ENCODE measurements at regions not wholly inside any gene's neighbourhood (a gene's known extent, or its start where the extent isn't known, plus 50 kb on each side); places are given as distances from the start of the nearest gene placed in this dataset.

- TF ChIP-seq CTCF (IDR thresholded peaks at IDR 0.05), result no peak
- no peak for TF ChIP-seq POLR2A (IDR thresholded peaks at IDR 0.05)
- TF ChIP-seq POLR2AphosphoS5 (IDR thresholded peaks at IDR 0.05), result no peak
- TF ChIP-seq EP300 (IDR thresholded peaks at IDR 0.05), result no peak
Measured at GRCh38 chr20:22062874-22063273, 357.4 kb downstream of the PAX1 start.
